ENCODE measurements at regions not wholly inside any gene's neighbourhood (a gene's known extent, or its start where the extent isn't known, plus 50 kb on each side); places are given as distances from the start of the nearest gene placed in this dataset.

GRCh38 chr5:2550509-2550908 lies 201.0 kb downstream of the IRX2 start (continued):
- no peak for TF ChIP-seq ZFX (IDR thresholded peaks at IDR 0.05)

GRCh38 chr5:2549900-2550299 lies 201.6 kb downstream of the IRX2 start:
- Histone ChIP-seq H3K4me1 (ENCODE audit: control insufficient read depth in 1 of 2, insufficient read depth in 2 of 2, low read length in 2 of 2) (no peaks in the 10 kb centered on the region), H3K79me2 (ENCODE audit: insufficient read depth, low read length) (no peaks in the 10 kb centered on the region), H3K9ac (ENCODE audit: low read length) (no peak overlapping the region), H3K27me3 (ENCODE audit: insufficient read depth, low read length) (no peaks in the 10 kb centered on the region), H3K27ac (ENCODE audit: low read depth, low read length) (no peak overlapping the region), H3K4me3 (replicated peaks in 1 of 2; ENCODE audit: low read depth in 1 of 2, low read length in 2 of 2) (no peak overlapping the region), H3K9me3 (ENCODE audit: control insufficient read depth in 1 of 2, insufficient read depth in 1 of 2, low read depth in 1 of 2, low read length in 2 of 2) (peaks cover 8 to 27% of the 10 kb centered on the region in 2 experiments; a peak in 2 of 4 replicates), H3K9me2 (ENCODE audit: insufficient read depth) (no peaks in the 10 kb centered on the region), H2AFZ (ENCODE audit: low read depth, low read length, poor library complexity, severe bottlenecking) (no peak overlapping the region), H3K36me3 (ENCODE audit: control insufficient read depth in 1 of 2, insufficient read depth in 2 of 2, low read length in 2 of 2) (no peaks in the 10 kb centered on the region), H3K4me2 (ENCODE audit: low read length) (no peak overlapping the region), H4K20me1 (ENCODE audit: insufficient read depth) (no peaks in the 10 kb centered on the region)
- intact Hi-C loops (cut with micrococcal nuclease), result no loop called here
- TF ChIP-seq YY1 (IDR thresholded peaks at IDR 0.05; ENCODE audit: extremely low read depth, insufficient replicate concordance, low read depth, low read length) (no peak), CTCF (IDR thresholded peaks at IDR 0.05 in 2 of 3, conservative IDR thresholded peaks at IDR 0.05 in 1 of 3; ENCODE audit: borderline replicate concordance in 1 of 3, insufficient read depth in 1 of 3, low read depth in 2 of 3, low read length in 2 of 3) (no peak), POLR2A (IDR thresholded peaks at IDR 0.05; ENCODE audit: borderline replicate concordance, extremely low read depth, insufficient read depth, insufficient read length) (no peak), POLR2AphosphoS5 (IDR thresholded peaks at IDR 0.05; ENCODE audit: low read depth, low read length) (no peak), SIN3A (IDR thresholded peaks at IDR 0.05; ENCODE audit: low read depth) (no peak), TCF7L2 (IDR thresholded peaks at IDR 0.05; ENCODE audit: borderline replicate concordance, extremely low read depth, insufficient read depth, insufficient read length) (no peak), REST (IDR thresholded peaks at IDR 0.05; ENCODE audit: low read depth) (no peak), RAD21 (IDR thresholded peaks at IDR 0.05; ENCODE audit: low read depth) (no peak), ATF3 (IDR thresholded peaks at IDR 0.05) (no peak), EZH2 (IDR thresholded peaks at IDR 0.05) (no peak), ZNF274 (IDR thresholded peaks at IDR 0.05; ENCODE audit: low read depth, low read length) (no peak), ZFX (IDR thresholded peaks at IDR 0.05) (no peak), MAX (IDR thresholded peaks at IDR 0.05) (no peak), EZH2phosphoT487 (IDR thresholded peaks at IDR 0.05; ENCODE audit: borderline replicate concordance) (no peak), CBX3 (IDR thresholded peaks at IDR 0.05; ENCODE audit: low read depth) (no peak), ZBTB33 (IDR thresholded peaks at IDR 0.05; ENCODE audit: extremely low read depth, insufficient replicate concordance, low read length) (no peak)
- ChIA-PET RAD21 (ENCODE audit: low non-redundant PET in 1 of 2, low total read pairs in 2 of 2, uncharacterized antibody in 2 of 2, unreplicated experiment in 2 of 2) (no interaction called here), POLR2A (no interaction called here), CTCF (no interaction called here)
- ATAC-seq (no peak), DNase-seq (ENCODE audit: low read depth, low spot score) (no peak)
- BruUV-seq (replicated peaks), result no TSS peak

Data from HCT116 (cell line).